T1000 (cell line): ENCODE measurements at regions not wholly inside any gene's neighbourhood (a gene's known extent, or its start where the extent isn't known, plus 50 kb on each side); places are given as distances from the start of the nearest gene placed in this dataset.
"Not testable (repeated sequence)": the region's sequence is repeated elsewhere in the genome, so short reads cannot be mapped to it uniquely, and the experiment has no call there.

Experiments
- DNase-seq: peaks from one replicate; lab custom pipeline; 2025; ENCODE audit warnings: mixed read lengths; lab: John Stamatoyannopoulos, UW

GRCh38 chr6:156191390-156191789 is 585.8 kb upstream of the ARID1B start:
- DNase-seq, result not testable (repeated sequence)

- DNase-seq, result no peak
Measured at GRCh38 chr6:156190270-156190669, 586.9 kb upstream of the ARID1B start.

GRCh38 chr6:156189714-156190113 is 587.5 kb upstream of the ARID1B start:
- DNase-seq, result no peak

GRCh38 chr6:156189195-156189594 is 588.0 kb upstream of the ARID1B start:
- DNase-seq, result no peak

- DNase-seq, result no peak
Measured at GRCh38 chr6:156185113-156185512, 592.1 kb upstream of the ARID1B start.

- no peak for DNase-seq
Measured at GRCh38 chr6:156183678-156184077, 593.5 kb upstream of the ARID1B start.

- DNase-seq, result no peak
Measured at GRCh38 chr6:156182356-156182755, 594.8 kb upstream of the ARID1B start.

- no peak for DNase-seq
Measured at GRCh38 chr6:156181506-156181905, 595.7 kb upstream of the ARID1B start.

- no peak for DNase-seq
Measured at GRCh38 chr6:156175971-156176421, 601.2 kb upstream of the ARID1B start.

- no peak for DNase-seq
Measured at GRCh38 chr6:156175433-156175832, 601.7 kb upstream of the ARID1B start.

GRCh38 chr6:156174031-156174890 is 602.9 kb upstream of the ARID1B start:
- DNase-seq, result no peak

- no peak for DNase-seq
Measured at GRCh38 chr6:156169371-156169770, 607.8 kb upstream of the ARID1B start.

GRCh38 chr6:156167625-156168071 is 609.5 kb upstream of the ARID1B start:
- no peak for DNase-seq

- no peak for DNase-seq
Measured at GRCh38 chr6:156167016-156167624, 610.1 kb upstream of the ARID1B start.

GRCh38 chr6:156166093-156166492 is 611.1 kb upstream of the ARID1B start:
- no peak for DNase-seq

- no peak for DNase-seq
Measured at GRCh38 chr6:156164701-156165452, 612.3 kb upstream of the ARID1B start.

- no peak for DNase-seq
Measured at GRCh38 chr6:156163311-156163710, 613.9 kb upstream of the ARID1B start.

GRCh38 chr6:156161471-156161870 is 615.7 kb upstream of the ARID1B start:
- no peak for DNase-seq

- DNase-seq, result no peak
Measured at GRCh38 chr6:156160795-156161165, 616.4 kb upstream of the ARID1B start.

- no peak for DNase-seq
Measured at GRCh38 chr6:156160007-156160794, 617.0 kb upstream of the ARID1B start.

GRCh38 chr6:156154896-156155295 is 622.3 kb upstream of the ARID1B start:
- no peak for DNase-seq

- no peak for DNase-seq
Measured at GRCh38 chr6:156150391-156150790, 626.8 kb upstream of the ARID1B start.
